Cardiac fibroblast (primary cell): ENCODE measurements at regions not wholly inside any gene's neighbourhood (a gene's known extent, or its start where the extent isn't known, plus 50 kb on each side); places are given as distances from the start of the nearest gene placed in this dataset.

Experiments used
- DNase-seq, 2 donors: peaks; one replicate each; pipeline versions ENCODE4 v3.0.0 to v3.0.0-alpha.2; 2010; ENCODE audit warnings: low read depth in 2 of 2
- H3K4me3 ChIP-seq, 2 donors: replicated peaks in 1 of 2; 1 replicate in 1 of 2; 2 replicates in 1 of 2; pipeline ENCODE4 v1.5.1; 2011; ENCODE audit warnings: low read depth in 2 of 2, low read length in 2 of 2, mild to moderate bottlenecking in 2 of 2, moderate library complexity in 1 of 2
- TF ChIP-seq, protein P1 (sequence below): IDR thresholded peaks from one replicate; pipeline ENCODE4 v1.5.1; 2011; ENCODE audit warnings: low read depth, mild to moderate bottlenecking, low read length, inconsistent platforms

GRCh38 chr16:79417601-79418008 lies 182.9 kb downstream of the MAF start:
- TF ChIP-seq, protein P1, sequence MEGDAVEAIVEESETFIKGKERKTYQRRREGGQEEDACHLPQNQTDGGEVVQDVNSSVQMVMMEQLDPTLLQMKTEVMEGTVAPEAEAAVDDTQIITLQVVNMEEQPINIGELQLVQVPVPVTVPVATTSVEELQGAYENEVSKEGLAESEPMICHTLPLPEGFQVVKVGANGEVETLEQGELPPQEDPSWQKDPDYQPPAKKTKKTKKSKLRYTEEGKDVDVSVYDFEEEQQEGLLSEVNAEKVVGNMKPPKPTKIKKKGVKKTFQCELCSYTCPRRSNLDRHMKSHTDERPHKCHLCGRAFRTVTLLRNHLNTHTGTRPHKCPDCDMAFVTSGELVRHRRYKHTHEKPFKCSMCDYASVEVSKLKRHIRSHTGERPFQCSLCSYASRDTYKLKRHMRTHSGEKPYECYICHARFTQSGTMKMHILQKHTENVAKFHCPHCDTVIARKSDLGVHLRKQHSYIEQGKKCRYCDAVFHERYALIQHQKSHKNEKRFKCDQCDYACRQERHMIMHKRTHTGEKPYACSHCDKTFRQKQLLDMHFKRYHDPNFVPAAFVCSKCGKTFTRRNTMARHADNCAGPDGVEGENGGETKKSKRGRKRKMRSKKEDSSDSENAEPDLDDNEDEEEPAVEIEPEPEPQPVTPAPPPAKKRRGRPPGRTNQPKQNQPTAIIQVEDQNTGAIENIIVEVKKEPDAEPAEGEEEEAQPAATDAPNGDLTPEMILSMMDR, result no peak
- no peak for DNase-seq
- no peak overlapping the region for H3K4me3 ChIP-seq

DNA sequence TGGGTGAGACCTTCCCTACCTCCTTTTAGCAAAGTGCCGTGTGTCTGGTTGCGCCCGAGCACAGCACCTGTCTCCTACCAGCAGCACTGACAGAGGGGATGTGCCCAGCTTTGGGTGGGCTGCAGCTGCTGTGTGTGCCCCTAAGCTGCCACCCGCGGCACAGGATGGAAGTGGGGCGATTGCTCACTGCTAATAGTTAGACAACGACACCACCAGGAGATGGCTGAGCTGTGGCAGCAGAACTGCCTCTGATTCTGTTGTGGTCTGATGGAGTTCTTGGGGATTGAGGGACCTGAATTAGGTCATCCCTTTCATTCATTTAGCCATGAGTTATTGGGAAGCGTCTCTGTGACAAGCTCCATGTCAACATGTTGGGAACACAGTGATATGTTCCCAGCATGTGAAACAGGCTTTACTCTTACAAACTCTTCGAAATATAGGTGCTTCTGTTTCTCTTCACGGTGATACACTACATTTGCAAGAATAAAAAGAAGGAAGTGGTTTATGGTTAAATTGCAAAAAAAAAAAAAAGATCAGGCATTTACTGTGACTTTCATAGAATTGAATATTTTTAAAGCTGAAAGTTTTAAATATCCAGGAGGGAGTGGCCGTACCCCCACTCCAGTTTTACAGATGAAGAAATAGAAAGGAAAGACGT lies 184.4 kb downstream of the MAF start:
- H3K4me3 ChIP-seq, result no peak overlapping the region
- TF ChIP-seq, protein P1, result no peak
- DNase-seq, result no peak

DNA sequence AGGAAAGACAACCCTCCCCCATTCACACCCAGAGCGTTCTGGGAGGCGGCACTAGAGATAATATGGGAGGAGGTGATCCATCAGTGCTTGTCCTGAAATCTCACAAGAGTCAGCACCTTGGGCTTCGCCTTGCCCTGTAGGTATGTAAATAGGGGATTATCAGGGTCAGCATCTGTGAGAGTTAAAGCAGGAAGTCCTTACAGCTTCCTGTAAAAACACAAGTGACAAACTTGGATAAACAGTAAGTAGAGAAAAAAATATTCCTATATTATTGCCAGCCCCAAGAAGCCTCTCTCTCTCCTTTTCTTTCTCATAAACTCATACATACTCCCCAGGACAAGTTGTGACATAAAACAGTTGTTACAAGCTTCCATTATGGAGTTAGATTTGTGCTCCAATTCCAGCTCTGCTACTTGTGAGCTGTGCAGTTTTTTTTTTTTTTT lies 187.7 kb downstream of the MAF start:
- TF ChIP-seq, protein P1, result no peak
- DNase-seq, result no peak
- H3K4me3 ChIP-seq, result no peak overlapping the region

- TF ChIP-seq, protein P1, result no peak
- DNase-seq, result no peak
- no peak overlapping the region for H3K4me3 ChIP-seq
Observed at GRCh38 chr16:79411805-79412204, 188.7 kb downstream of the MAF start.

- no peak for DNase-seq
- TF ChIP-seq, protein P1, result no peak
- H3K4me3 ChIP-seq, result no peak overlapping the region
Observed at GRCh38 chr16:79411357-79411756, 189.2 kb downstream of the MAF start.

GRCh38 chr16:79409978-79410377 lies 190.6 kb downstream of the MAF start:
- TF ChIP-seq, protein P1, result no peak
- H3K4me3 ChIP-seq, result no peak overlapping the region
- no peak for DNase-seq

DNA sequence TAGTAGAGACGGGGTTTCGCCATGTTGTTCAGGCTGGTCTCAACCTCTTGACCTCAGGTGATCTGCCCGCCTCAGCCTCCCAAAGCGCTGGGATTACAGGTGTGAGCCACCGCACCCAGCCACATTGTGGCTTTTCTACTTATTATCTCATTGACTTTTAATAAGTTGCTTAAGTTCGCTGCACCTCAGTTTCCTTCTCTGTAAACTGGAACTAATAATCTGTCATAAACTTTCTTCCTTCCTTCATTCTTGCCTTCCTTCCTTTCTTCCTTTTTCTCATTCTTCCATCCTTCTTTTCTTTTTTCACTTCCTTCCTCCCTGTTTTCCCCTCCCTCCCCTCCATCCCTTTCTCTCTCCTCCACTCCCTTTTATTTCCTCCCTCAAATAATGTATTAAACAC lies 192.2 kb downstream of the MAF start:
- TF ChIP-seq, protein P1, result no peak
- no peak for DNase-seq

More for the DNA sequence above, 192.2 kb downstream of the MAF start:
- no peak overlapping the region for H3K4me3 ChIP-seq
